ENCODE measurements at regions not wholly inside any gene's neighbourhood (a gene's known extent, or its start where the extent isn't known, plus 50 kb on each side); places are given as distances from the start of the nearest gene placed in this dataset.

GRCh38 chr2:57497489-57498096 lies 549.0 kb upstream of the VRK2 start:
- Mint-ChIP-seq H3K9me3 (peaks cover 7 to 9% of the 10 kb centered on the region in 2 experiments; a peak in 3 of 5 replicates), H3K27me3 (ENCODE audit: low read depth) (no peaks in the 10 kb centered on the region; the same call in 1 of the 2 replicates), H3K4me1 (peaks cover 0 to 9% of the 10 kb centered on the region in 2 experiments; a peak in 1 of 4 replicates), H3K27ac (no peak overlapping the region), H3K4me3 (no peak overlapping the region), H3K36me3 (ENCODE audit: insufficient read depth in 1 of 3, low read depth in 3 of 3) (peaks cover 0 to 8% (median 0%) of the 10 kb centered on the region in 3 experiments; a peak in 3 of 7 replicates)
- WGBS (ENCODE audit: extremely low coverage, insufficient read length, low lambda C conversion rate), result no CpG with 5 or more reads among the region's 3 CpGs
- H3K4ac ChIP-seq (ENCODE audit: low read depth, low read length), result no peak overlapping the region
- H3K14ac ChIP-seq (ENCODE audit: insufficient read depth, low read length), result no peak overlapping the region
- no peak overlapping the region for H2BK15ac ChIP-seq (ENCODE audit: low read depth, low read length)
- no peaks in the 10 kb centered on the region for H4K20me1 ChIP-seq (ENCODE audit: control insufficient read depth, insufficient read depth, insufficient read length)
- H3K9ac ChIP-seq (ENCODE audit: extremely low read depth, insufficient read length, low read length), result no peak overlapping the region
- H3K27ac ChIP-seq (ENCODE audit: insufficient read length, low read depth, low read length), result no peak overlapping the region
- H3K18ac ChIP-seq (ENCODE audit: insufficient read length, low read depth, low read length), result no peak overlapping the region
- no peaks in the 10 kb centered on the region for H3K4me1 ChIP-seq (ENCODE audit: insufficient read depth, low read length)
- no peak overlapping the region for H2AFZ ChIP-seq (ENCODE audit: low read length)
- no peak overlapping the region for H2BK12ac ChIP-seq (ENCODE audit: insufficient read length, low read depth, low read length)
- no peak overlapping the region for H2BK5ac ChIP-seq (ENCODE audit: insufficient read length, low read length)
- no peaks in the 10 kb centered on the region for H3K27me3 ChIP-seq (ENCODE audit: insufficient read depth, low read length)
- H3K4me2 ChIP-seq (ENCODE audit: insufficient read depth, insufficient read length, low read length), result no peak overlapping the region
- no peak overlapping the region for H4K91ac ChIP-seq (ENCODE audit: insufficient read length, low read depth, low read length)
- no peak overlapping the region for H3K23ac ChIP-seq (ENCODE audit: insufficient read length, low read depth, low read length)
- TF ChIP-seq CTCF (conservative IDR thresholded peaks at IDR 0.05), result peak; percentile 88
- no peak overlapping the region for H2BK120ac ChIP-seq (ENCODE audit: low read depth, low read length, poor library complexity, severe bottlenecking)
- no peak overlapping the region for H4K8ac ChIP-seq (replicated peaks; ENCODE audit: insufficient read length, low read depth, low read length)
- no peaks in the 10 kb centered on the region for H3K79me1 ChIP-seq (ENCODE audit: insufficient read depth, low read depth, low read length, poor library complexity, severe bottlenecking)
- H2BK20ac ChIP-seq (ENCODE audit: low read depth, low read length, poor library complexity, severe bottlenecking), result no peak overlapping the region
- H2AK5ac ChIP-seq (ENCODE audit: insufficient read length, low read length), result no peak overlapping the region
- H3K56ac ChIP-seq (ENCODE audit: insufficient read length, low read depth, low read length), result no peak overlapping the region
- H3K9me3 ChIP-seq (ENCODE audit: control insufficient read depth, low read depth, low read length), result no peaks in the 10 kb centered on the region
- no peak overlapping the region for H3T11ph ChIP-seq (ENCODE audit: low read length)
- H3K79me2 ChIP-seq (ENCODE audit: insufficient read depth, low read length), result no peaks in the 10 kb centered on the region
- no peaks in the 10 kb centered on the region for H3K23me2 ChIP-seq (ENCODE audit: insufficient read length, low read depth, low read length, poor library complexity, severe bottlenecking)
- H4K5ac ChIP-seq (ENCODE audit: insufficient read length, low read depth, low read length), result no peak overlapping the region
- DNase-seq, result peak; percentile 38

Data from H9 (cell line).